HG02798 (cell line): ENCODE measurements at regions not wholly inside any gene's neighbourhood (a gene's known extent, or its start where the extent isn't known, plus 50 kb on each side); places are given as distances from the start of the nearest gene placed in this dataset.

ENCODE experiments used
- ATAC-seq: cut with Tn5 transposase; IDR thresholded peaks from one replicate; pipeline ENCODE4 v1.9.1; 2021; ENCODE audit warnings: mild to moderate bottlenecking; ENCODE audit not compliant: unreplicated experiment, poor library complexity

GRCh38 chr10:2873769-2874168, 193.6 kb upstream of the PFKP start:
- ATAC-seq, result no peak

GRCh38 chr10:2871673-2872219, 195.6 kb upstream of the PFKP start:
- no peak for ATAC-seq

- no peak for ATAC-seq
These were observed 196.7 kb upstream of the PFKP start for GRCh38 chr10:2870654-2871053.

GRCh38 chr10:2867788-2868299, 199.5 kb upstream of the PFKP start:
- ATAC-seq, result no peak

- ATAC-seq, result no peak
These were observed 200.8 kb upstream of the PFKP start for GRCh38 chr10:2866569-2866968.

- no peak for ATAC-seq
These were observed 205.6 kb upstream of the PFKP start for GRCh38 chr10:2861632-2862210.

GRCh38 chr10:2858452-2858851, 208.9 kb upstream of the PFKP start:
- no peak for ATAC-seq

- no peak for ATAC-seq
These were observed 210.8 kb upstream of the PFKP start for GRCh38 chr10:2856598-2856997.

- no peak for ATAC-seq
These were observed 214.6 kb upstream of the PFKP start for GRCh38 chr10:2852574-2853323.

- ATAC-seq, result no peak
These were observed 215.8 kb upstream of the PFKP start for GRCh38 chr10:2851566-2851965.

GRCh38 chr10:2850202-2850601, 217.1 kb upstream of the PFKP start:
- ATAC-seq, result no peak

GRCh38 chr10:2844925-2845324, 222.4 kb upstream of the PFKP start:
- ATAC-seq, result no peak

- no peak for ATAC-seq
These were observed 228.1 kb upstream of the PFKP start for GRCh38 chr10:2839081-2839725.

GRCh38 chr10:2837674-2838073, 229.7 kb upstream of the PFKP start:
- ATAC-seq, result no peak

GRCh38 chr10:2836921-2837662, 230.3 kb upstream of the PFKP start:
- ATAC-seq, result no peak

- ATAC-seq, result no peak
These were observed 233.1 kb upstream of the PFKP start for GRCh38 chr10:2834214-2834613.

- no peak for ATAC-seq
These were observed 235.8 kb upstream of the PFKP start for GRCh38 chr10:2831509-2831908.

- ATAC-seq, result no peak
These were observed 238.6 kb upstream of the PFKP start for GRCh38 chr10:2828741-2829140.

GRCh38 chr10:2826675-2827074, 240.7 kb upstream of the PFKP start:
- ATAC-seq, result no peak

- no peak for ATAC-seq
These were observed 241.5 kb upstream of the PFKP start for GRCh38 chr10:2825841-2826240.
